Neuronal stem cell (in vitro differentiated cells): ENCODE measurements at regions not wholly inside any gene's neighbourhood (a gene's known extent, or its start where the extent isn't known, plus 50 kb on each side); places are given as distances from the start of the nearest gene placed in this dataset.

ENCODE experiments used
- DNase-seq: peaks from one replicate; pipeline ENCODE4 v3.0.0-alpha.2; 2013; ENCODE audit warnings: low spot score
- H2AFZ ChIP-seq: one replicate; pipeline ENCODE4 v1.6.1; 2013; ENCODE audit warnings: mild to moderate bottlenecking, low read length, inconsistent platforms
- H2AK5ac ChIP-seq: 2 replicates; pipeline ENCODE4 v1.6.1; 2013; ENCODE audit warnings: low read depth, mild to moderate bottlenecking, inconsistent platforms, low read length, moderate library complexity, mixed read lengths
- H2BK120ac ChIP-seq: 2 replicates; pipeline ENCODE4 v1.6.1; 2013; ENCODE audit warnings: low read depth, mild to moderate bottlenecking, inconsistent platforms, low read length, moderate library complexity, mixed read lengths
- H2BK12ac ChIP-seq: one replicate; pipeline ENCODE4 v1.6.1; 2013; ENCODE audit warnings: low read length, inconsistent platforms
- H2BK15ac ChIP-seq: 2 replicates; pipeline ENCODE4 v1.6.1; 2013; ENCODE audit warnings: mild to moderate bottlenecking, low read length, inconsistent platforms, mixed read lengths
- H2BK5ac ChIP-seq: one replicate; pipeline ENCODE4 v1.6.1; 2013; ENCODE audit warnings: inconsistent platforms, mild to moderate bottlenecking, low read length, moderate library complexity
- H3K14ac ChIP-seq: one replicate; pipeline ENCODE4 v1.6.1; 2013; ENCODE audit warnings: low read length, inconsistent platforms
- H3K18ac ChIP-seq: 2 replicates; pipeline ENCODE4 v1.6.1; 2013; ENCODE audit warnings: low read length, inconsistent platforms
- H3K23ac ChIP-seq: 2 replicates; pipeline ENCODE4 v1.6.1; 2013; ENCODE audit warnings: low read depth, mild to moderate bottlenecking, mixed read lengths, low read length, inconsistent platforms; ENCODE audit not compliant: poor library complexity
- H3K27ac ChIP-seq: replicated peaks from 3 replicates; pipeline ENCODE4 v1.5.1; 2013; ENCODE audit warnings: low read length, inconsistent platforms
- H3K27me3 ChIP-seq, 3 experiments: 2 replicates each; pipeline ENCODE4 v1.6.1; 2013; ENCODE audit warnings: low read length in 3 of 3, mild to moderate bottlenecking in 2 of 3, inconsistent platforms in 1 of 3, low read depth in 1 of 3, mixed read lengths in 1 of 3, moderate library complexity in 1 of 3; ENCODE audit not compliant: control insufficient read depth in 3 of 3, insufficient read depth in 3 of 3
- H3K36me3 ChIP-seq, 2 donors: replicated peaks in 1 of 2; 2 replicates each; pipeline ENCODE4 v1.6.1; 2013; ENCODE audit warnings: low read length in 2 of 2; ENCODE audit not compliant: control insufficient read depth in 2 of 2, insufficient read depth in 2 of 2
- H3K4ac ChIP-seq: 2 replicates; pipeline ENCODE4 v1.6.1; 2013; ENCODE audit warnings: inconsistent platforms, mild to moderate bottlenecking, low read length, moderate library complexity
- H3K4me1 ChIP-seq, 2 donors: 1 replicate in 1 of 2; 2 replicates in 1 of 2; pipeline ENCODE4 v1.6.1; 2013; ENCODE audit warnings: low read length in 2 of 2, low read depth in 1 of 2; ENCODE audit not compliant: control insufficient read depth in 2 of 2, insufficient read depth in 1 of 2
- H3K4me2 ChIP-seq: one replicate; pipeline ENCODE4 v1.6.1; 2013; ENCODE audit warnings: mild to moderate bottlenecking, low read length, inconsistent platforms; ENCODE audit not compliant: insufficient read depth, poor library complexity, severe bottlenecking
- H3K4me3 ChIP-seq, 2 donors: 2 replicates each; pipeline ENCODE4 v1.5.1; 2013; ENCODE audit warnings: low read length in 2 of 2, mild to moderate bottlenecking in 2 of 2, inconsistent platforms in 1 of 2, moderate library complexity in 1 of 2
- H3K79me1 ChIP-seq: one replicate; pipeline ENCODE4 v1.6.1; 2013; ENCODE audit warnings: low read depth, mild to moderate bottlenecking, inconsistent platforms, low read length, moderate library complexity
- H3K9ac ChIP-seq: one replicate; pipeline ENCODE4 v1.6.1; 2013; ENCODE audit warnings: mild to moderate bottlenecking, low read depth, low read length, inconsistent platforms; ENCODE audit not compliant: poor library complexity
- H3K9me3 ChIP-seq, 2 donors: replicated peaks in 1 of 2; 2 replicates each; pipeline versions ENCODE3 to v1.6.1; 2013; ENCODE audit warnings: low read length in 2 of 2, mild to moderate bottlenecking in 2 of 2, inconsistent platforms in 1 of 2, low read depth in 1 of 2, mixed read lengths in 1 of 2, moderate library complexity in 1 of 2; ENCODE audit not compliant: control insufficient read depth in 2 of 2, insufficient read depth in 1 of 2
- H4K8ac ChIP-seq: one replicate; pipeline ENCODE4 v1.6.1; 2013; ENCODE audit warnings: low read depth, mild to moderate bottlenecking, inconsistent platforms, low read length, moderate library complexity
- H4K91ac ChIP-seq: one replicate; pipeline ENCODE4 v1.6.1; 2013; ENCODE audit warnings: low read length, low read depth, mild to moderate bottlenecking, inconsistent platforms; ENCODE audit not compliant: poor library complexity
- WGBS, 2 donors: extraction: QIAGEN DNeasy Blood & Tissue Kit; methylation state at CpG; one replicate each; pipeline ENCODE4 v1.1.7; 2013; ENCODE audit warnings: missing lambda C conversion rate in 2 of 2, mixed read lengths in 1 of 2; ENCODE audit not compliant: insufficient read length in 2 of 2, insufficient replicate concordance in 1 of 2; ENCODE audit errors: extremely low coverage in 2 of 2; 5-methylcytosine and 5-hydroxymethylcytosine counted together

DNA sequence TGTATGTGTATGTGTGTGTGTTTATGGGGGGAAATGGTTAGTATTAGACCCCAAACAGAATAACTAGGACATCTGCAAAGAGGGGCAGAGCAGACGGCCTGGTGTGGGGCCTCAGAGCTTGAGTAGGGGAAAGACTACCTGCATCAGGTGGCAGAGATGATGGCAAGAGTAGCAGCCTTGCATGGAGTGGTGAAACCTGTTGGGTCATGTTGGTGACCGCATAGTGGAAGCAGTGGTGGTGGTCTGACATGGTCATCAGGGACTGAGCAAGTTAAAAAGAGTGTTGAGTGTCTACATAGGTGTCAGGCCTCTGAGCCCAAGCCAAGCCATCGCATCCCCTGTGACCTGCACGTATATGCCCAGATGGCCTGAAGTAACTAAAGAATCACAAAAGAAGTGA is 153.2 kb downstream of the FGF10 start:
- no peaks in the 10 kb centered on the region for H3K36me3 ChIP-seq
- H3K27me3 ChIP-seq = no peaks in the 10 kb centered on the region
- H3K4me2 ChIP-seq = no peak overlapping the region
- H4K8ac ChIP-seq = no peak overlapping the region
- H2BK5ac ChIP-seq = no peak overlapping the region
- no peak for DNase-seq
- peak overlapping the region; percentile 74 for H2AK5ac ChIP-seq
- H2BK120ac ChIP-seq = no peak overlapping the region
- H2BK15ac ChIP-seq = no peak overlapping the region
- no peak overlapping the region for H3K4ac ChIP-seq
- WGBS, 2 donors = no CpG with 5 or more reads among the region's 4 CpGs
- H4K91ac ChIP-seq = no peak overlapping the region
- H3K27ac ChIP-seq = no peak overlapping the region
- no peak overlapping the region for H3K23ac ChIP-seq
- no peak overlapping the region for H3K4me3 ChIP-seq
- peak overlapping the region; percentile 63 for H3K14ac ChIP-seq
- H3K9me3 ChIP-seq = peaks cover 0 to 2% of the 10 kb centered on the region in 2 donors
- no peak overlapping the region for H3K18ac ChIP-seq
- H3K79me1 ChIP-seq = no peaks in the 10 kb centered on the region
- H2AFZ ChIP-seq = no peak overlapping the region
- no peak overlapping the region for H3K9ac ChIP-seq
- H2BK12ac ChIP-seq = no peak overlapping the region
- no peaks in the 10 kb centered on the region for H3K4me1 ChIP-seq

DNA sequence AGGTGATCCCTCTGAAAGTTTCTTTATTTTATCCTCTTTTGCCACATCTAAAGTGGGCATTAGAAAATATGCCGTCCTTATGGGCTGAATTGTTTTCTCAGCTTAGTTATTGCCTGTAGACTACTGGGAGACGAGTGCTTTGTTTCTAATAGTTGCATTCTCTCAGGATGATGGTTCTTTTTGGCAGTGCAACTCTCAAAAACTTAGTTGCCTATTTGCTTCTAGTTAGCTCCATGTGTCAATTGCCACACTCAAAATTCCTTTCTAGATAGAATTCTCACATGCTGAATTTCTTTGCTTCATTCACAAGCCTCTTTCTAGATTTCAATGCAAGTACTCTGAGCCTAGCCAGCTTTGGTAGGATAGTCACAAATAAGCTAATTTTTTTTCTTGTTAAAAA is 155.5 kb downstream of the FGF10 start:
- no peak overlapping the region for H3K27ac ChIP-seq
- no peak overlapping the region for H3K14ac ChIP-seq
- peaks cover 0 to 2% of the 10 kb centered on the region in 2 donors for H3K9me3 ChIP-seq
- H3K4me1 ChIP-seq = no peaks in the 10 kb centered on the region
- H2BK12ac ChIP-seq = no peak overlapping the region
- H3K4me2 ChIP-seq = no peak overlapping the region
- H3K4ac ChIP-seq = no peak overlapping the region
- no peak overlapping the region for H3K23ac ChIP-seq
- H2BK120ac ChIP-seq = no peak overlapping the region
- H2AFZ ChIP-seq = no peak overlapping the region
- H3K36me3 ChIP-seq = no peaks in the 10 kb centered on the region
- no peak overlapping the region for H3K9ac ChIP-seq
- no peak overlapping the region for H2BK15ac ChIP-seq
- no peak overlapping the region for H4K8ac ChIP-seq
- no CpG with 5 or more reads among the region's 2 CpGs for whole genome bisulfite sequencing, 2 donors
- no peak overlapping the region for H2BK5ac ChIP-seq
- no peak for DNase-seq
- H3K4me3 ChIP-seq = no peak overlapping the region
- H3K27me3 ChIP-seq = no peaks in the 10 kb centered on the region
- H3K79me1 ChIP-seq = no peaks in the 10 kb centered on the region
- H3K18ac ChIP-seq = no peak overlapping the region
- H2AK5ac ChIP-seq = no peak overlapping the region
- no peak overlapping the region for H4K91ac ChIP-seq

DNA sequence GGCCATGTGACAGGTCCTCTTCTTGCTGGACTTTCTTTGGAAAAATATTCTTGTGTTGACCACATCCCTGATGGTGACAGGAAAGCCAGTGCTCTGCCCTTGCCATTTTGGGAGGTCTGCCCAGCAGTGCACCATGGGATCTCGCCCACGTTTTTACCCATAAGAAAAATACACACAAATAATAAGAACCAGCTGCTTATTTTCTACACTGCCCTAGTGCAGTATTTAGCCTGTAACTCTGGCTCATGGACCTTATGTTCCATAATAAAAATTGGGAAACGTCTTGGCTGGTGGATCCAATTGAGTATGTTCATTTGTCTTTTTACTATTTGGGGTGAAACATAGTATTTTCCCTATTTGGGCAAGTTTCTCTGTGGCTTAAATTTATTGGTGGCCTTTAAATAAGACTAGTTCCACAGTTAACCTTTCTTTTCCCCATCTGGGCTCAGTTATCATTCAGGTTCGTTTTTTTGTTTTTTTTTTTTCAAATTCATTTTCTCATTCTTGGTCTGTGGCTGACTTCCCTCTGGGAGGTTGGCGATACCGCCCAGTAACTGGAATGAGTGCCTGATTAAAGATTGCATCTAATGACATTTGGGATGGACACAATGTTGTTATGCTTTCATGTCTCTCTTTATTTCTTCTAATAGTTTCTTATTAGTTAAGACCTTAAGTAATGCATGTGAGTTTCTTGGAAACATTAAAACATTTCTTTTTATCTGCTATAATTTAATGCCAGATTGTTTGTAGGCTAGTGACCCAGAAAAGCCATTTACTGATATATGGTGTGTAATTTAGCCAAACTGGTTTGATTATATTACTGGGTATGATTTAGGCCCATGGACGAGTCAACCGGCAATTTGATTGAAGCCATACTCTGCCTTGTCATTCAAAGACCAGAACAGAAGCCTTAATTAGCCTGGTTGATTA is 163.7 kb downstream of the FGF10 start:
- H3K79me1 ChIP-seq = no peaks in the 10 kb centered on the region
- H2BK120ac ChIP-seq = no peak overlapping the region
- no peak overlapping the region for H2AK5ac ChIP-seq
- no peak overlapping the region for H3K18ac ChIP-seq
- DNase-seq = no peak
- no CpG with 5 or more reads among the region's 8 CpGs for WGBS, 2 donors
- no peak overlapping the region for H3K4me2 ChIP-seq
- H3K14ac ChIP-seq = no peak overlapping the region
- H2AFZ ChIP-seq = no peak overlapping the region
- no peak overlapping the region for H3K27ac ChIP-seq
- peaks cover 0 to 3% (median 0%) of the 10 kb centered on the region in 3 experiments for H3K27me3 ChIP-seq
- H3K36me3 ChIP-seq = no peaks in the 10 kb centered on the region
- no peak overlapping the region for H3K9ac ChIP-seq
- H2BK5ac ChIP-seq = no peak overlapping the region
- no peak overlapping the region for H2BK15ac ChIP-seq
- no peak overlapping the region for H3K4ac ChIP-seq
- no peak overlapping the region for H2BK12ac ChIP-seq
- H3K4me1 ChIP-seq = no peaks in the 10 kb centered on the region
- no peak overlapping the region for H3K4me3 ChIP-seq
- no peaks in the 10 kb centered on the region for H3K9me3 ChIP-seq
- H4K8ac ChIP-seq = no peak overlapping the region
- no peak overlapping the region for H3K23ac ChIP-seq
- no peak overlapping the region for H4K91ac ChIP-seq

- Histone ChIP-seq H3K4me2 (no peak overlapping the region), H2BK12ac (no peak overlapping the region), H2AK5ac (no peak overlapping the region), H3K14ac (no peak overlapping the region), H3K23ac (no peak overlapping the region), H3K27ac (no peak overlapping the region), H3K9me3 (peaks cover 2 to 7% of the 10 kb centered on the region in 2 donors), H3K4ac (no peak overlapping the region), H3K18ac (no peak overlapping the region), H3K79me1 (no peaks in the 10 kb centered on the region), H2BK5ac (no peak overlapping the region), H3K27me3 (no peaks in the 10 kb centered on the region), H2BK120ac (no peak overlapping the region), H2AFZ (peak overlapping the region; percentile 6), H4K91ac (no peak overlapping the region), H4K8ac (no peak overlapping the region), H3K9ac (no peak overlapping the region), H3K4me3 (no peak overlapping the region), H3K36me3 (no peaks in the 10 kb centered on the region), H3K4me1 (no peaks in the 10 kb centered on the region), H2BK15ac (no peak overlapping the region)
- WGBS, 2 donors = no CpG with 5 or more reads among the region's 1 CpG
- no peak for DNase-seq
These were observed 189.8 kb downstream of the FGF10 start for GRCh38 chr5:44199408-44199807.
